Vagina (tissue), 2 donors: ENCODE measurements at regions not wholly inside any gene's neighbourhood (a gene's known extent, or its start where the extent isn't known, plus 50 kb on each side); places are given as distances from the start of the nearest gene placed in this dataset.

ENCODE experiments used
- POLR2AphosphoS5 ChIP-seq, 2 donors: sonication (generic); formaldehyde crosslinking; IDR thresholded peaks; one replicate each; pipeline ENCODE4 v1.9.0; 2017; ENCODE audit warnings: antibody characterized with exemption in 2 of 2, mild to moderate bottlenecking in 2 of 2, low read depth in 1 of 2; ENCODE audit not compliant: insufficient read depth in 1 of 2
- TF ChIP-seq, protein P1 (sequence below), 3 experiments: fragments of 450-650 bp in 2 of 3; fragments of 200-600 bp in 1 of 3; sonication (generic) in 1 of 3; IDR thresholded peaks; one replicate each; pipeline ENCODE4 v1.5.1; 2017 to 2019; ENCODE audit warnings: antibody characterized with exemption in 3 of 3, mild to moderate bottlenecking in 2 of 3, moderate library complexity in 2 of 3

GRCh38 chr9:105065098-105066088 is 137.4 kb upstream of the ABCA1 start:
- TF ChIP-seq, protein P1, sequence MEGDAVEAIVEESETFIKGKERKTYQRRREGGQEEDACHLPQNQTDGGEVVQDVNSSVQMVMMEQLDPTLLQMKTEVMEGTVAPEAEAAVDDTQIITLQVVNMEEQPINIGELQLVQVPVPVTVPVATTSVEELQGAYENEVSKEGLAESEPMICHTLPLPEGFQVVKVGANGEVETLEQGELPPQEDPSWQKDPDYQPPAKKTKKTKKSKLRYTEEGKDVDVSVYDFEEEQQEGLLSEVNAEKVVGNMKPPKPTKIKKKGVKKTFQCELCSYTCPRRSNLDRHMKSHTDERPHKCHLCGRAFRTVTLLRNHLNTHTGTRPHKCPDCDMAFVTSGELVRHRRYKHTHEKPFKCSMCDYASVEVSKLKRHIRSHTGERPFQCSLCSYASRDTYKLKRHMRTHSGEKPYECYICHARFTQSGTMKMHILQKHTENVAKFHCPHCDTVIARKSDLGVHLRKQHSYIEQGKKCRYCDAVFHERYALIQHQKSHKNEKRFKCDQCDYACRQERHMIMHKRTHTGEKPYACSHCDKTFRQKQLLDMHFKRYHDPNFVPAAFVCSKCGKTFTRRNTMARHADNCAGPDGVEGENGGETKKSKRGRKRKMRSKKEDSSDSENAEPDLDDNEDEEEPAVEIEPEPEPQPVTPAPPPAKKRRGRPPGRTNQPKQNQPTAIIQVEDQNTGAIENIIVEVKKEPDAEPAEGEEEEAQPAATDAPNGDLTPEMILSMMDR (IDR thresholded peaks at IDR 0.05): no peak
- TF ChIP-seq POLR2AphosphoS5 (IDR thresholded peaks at IDR 0.05; ENCODE audit: insufficient read depth in 1 of 2, low read depth in 1 of 2): no peak
